Stimulated activated CD8-positive, alpha-beta memory T cell treated with anti-CD3 and anti-CD28 coated beads, Interleukin-2, amount 100 ng/mL, for 48 hours (primary cell): ENCODE measurements at regions not wholly inside any gene's neighbourhood (a gene's known extent, or its start where the extent isn't known, plus 50 kb on each side); places are given as distances from the start of the nearest gene placed in this dataset.
"Not testable (repeated sequence)": the region's sequence is repeated elsewhere in the genome, so short reads cannot be mapped to it uniquely, and the experiment has no call there.

Experiments
- DNase-seq, 2 donors: peaks; one replicate each; pipeline ENCODE4 v3.0.0-alpha.2; 2020; ENCODE audit warnings: low read depth in 2 of 2

- no peak for DNase-seq
Measured at GRCh38 chr2:36302911-36303310, 52.7 kb upstream of the CRIM1 start.

DNA sequence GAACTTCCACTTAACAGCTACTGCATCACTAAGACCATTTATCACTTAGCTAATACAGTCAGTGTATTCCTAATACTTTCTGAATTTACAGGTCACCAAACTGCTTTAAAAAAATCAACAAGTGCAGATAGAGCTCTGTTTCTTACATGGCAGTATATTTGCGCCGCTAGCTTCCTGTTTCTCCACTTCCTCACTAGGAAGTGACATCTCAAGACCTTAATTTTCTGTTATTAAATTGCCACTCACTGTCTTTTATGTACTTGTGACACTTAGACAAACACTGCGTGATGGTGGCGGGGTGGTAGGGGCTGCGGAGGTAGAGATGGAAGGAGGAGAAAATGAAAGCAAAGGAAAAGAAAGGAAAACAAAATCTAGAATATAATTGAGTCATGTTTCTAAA, 53.7 kb upstream of the CRIM1 start:
- DNase-seq = no peak

GRCh38 chr2:36300697-36301096, 54.9 kb upstream of the CRIM1 start:
- no peak for DNase-seq

DNA sequence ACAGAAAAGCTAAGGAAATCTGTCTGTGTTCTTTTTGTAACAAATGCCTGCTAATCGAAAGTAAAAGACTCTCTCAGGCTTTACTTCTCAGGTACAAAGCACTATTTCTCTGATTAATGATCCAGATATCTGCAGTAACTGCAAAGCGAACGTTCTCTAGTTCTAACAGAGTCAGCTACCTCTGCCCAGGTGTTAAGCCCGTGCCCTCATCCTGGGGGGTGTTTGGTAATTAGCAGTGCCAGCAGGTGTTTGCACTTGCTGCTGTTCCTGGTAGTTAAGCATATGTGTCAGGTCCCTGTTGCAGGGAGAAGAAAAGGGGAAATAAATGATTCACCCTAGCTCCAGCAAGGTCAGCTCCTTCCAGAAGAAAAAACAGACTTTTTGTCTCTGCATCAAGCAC, 58.8 kb upstream of the CRIM1 start:
- DNase-seq = no peak

DNA sequence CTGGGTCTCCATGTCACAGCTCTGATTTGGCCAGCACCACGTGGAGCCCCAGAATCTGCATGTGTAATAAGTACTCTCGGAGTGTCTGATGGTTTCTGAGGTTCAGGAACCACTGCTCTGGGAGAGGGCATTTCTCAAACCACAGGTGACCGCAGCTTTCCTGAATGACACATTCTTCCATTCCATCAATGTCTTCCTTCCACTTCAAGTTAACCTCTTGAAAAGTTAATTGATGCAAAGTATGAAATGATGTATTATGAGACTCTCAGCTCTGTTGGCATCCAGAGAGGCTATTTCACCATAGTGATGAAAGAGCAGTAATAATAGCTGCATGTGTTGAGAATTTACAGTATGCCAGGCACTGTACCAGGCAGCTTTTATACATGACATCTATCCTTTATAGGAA, 61.3 kb upstream of the CRIM1 start:
- peak; percentile 2 to 3 for DNase-seq

GRCh38 chr2:36290306-36290856, 65.2 kb upstream of the CRIM1 start:
- no peak for DNase-seq

DNA sequence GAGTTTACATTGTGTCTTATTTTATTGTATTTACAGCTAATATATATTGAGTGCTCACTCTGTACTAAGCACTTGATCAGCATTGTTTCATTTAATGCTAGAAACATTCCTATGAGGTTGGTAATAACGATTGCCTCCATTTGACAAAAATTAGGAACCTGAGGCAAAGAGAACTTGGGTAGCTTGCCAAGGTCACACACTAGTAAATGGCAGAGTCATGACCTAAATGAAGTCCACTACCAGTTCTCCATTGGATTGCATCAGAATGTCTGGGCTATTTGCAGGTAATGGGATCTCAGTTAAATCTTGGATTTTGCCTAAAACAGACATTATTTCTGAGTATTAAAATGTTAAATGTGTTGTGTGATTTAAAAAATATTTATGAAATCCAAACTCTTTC, 65.8 kb upstream of the CRIM1 start:
- no peak for DNase-seq

- peak; percentile 4 to 11 for DNase-seq
Measured at GRCh38 chr2:36287363-36288275, 68.0 kb upstream of the CRIM1 start.

- not testable (repeated sequence) for DNase-seq
Measured at GRCh38 chr2:36279506-36279905, 76.1 kb upstream of the CRIM1 start.

GRCh38 chr2:36277881-36278523, 77.6 kb upstream of the CRIM1 start:
- DNase-seq = no peak

DNA sequence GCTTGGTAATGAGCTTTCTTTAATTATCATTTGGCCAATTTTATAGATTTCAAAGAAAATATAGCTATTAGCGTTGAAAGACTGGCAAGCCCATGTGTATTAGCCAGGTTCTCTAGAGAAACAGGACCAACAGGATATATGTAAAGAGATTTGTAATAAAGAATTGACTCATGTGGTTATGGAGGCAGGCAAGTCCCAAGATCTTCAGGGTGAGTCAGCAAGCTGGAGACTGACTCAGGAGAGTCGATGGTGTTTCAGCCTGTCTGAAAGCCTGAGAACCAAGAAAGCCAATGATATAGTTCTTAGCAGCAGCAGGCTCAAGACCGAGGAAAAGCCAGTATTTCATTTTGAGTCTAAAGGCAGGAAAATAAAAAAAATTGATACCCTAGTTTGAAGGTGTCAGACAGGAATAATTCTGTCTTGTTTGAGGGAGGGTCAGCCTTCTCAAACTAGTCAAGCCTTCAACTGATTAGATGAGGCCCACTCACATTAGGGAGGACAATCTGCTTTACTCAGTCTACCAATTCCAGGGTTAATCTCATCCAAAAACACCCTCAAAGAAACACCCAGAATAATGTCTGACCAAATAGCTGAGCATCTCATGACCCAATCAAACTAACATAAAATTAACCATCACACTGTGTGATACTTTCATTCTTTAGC, 78.3 kb upstream of the CRIM1 start:
- DNase-seq = peak in 1 of 2 donors; percentile 9

DNA sequence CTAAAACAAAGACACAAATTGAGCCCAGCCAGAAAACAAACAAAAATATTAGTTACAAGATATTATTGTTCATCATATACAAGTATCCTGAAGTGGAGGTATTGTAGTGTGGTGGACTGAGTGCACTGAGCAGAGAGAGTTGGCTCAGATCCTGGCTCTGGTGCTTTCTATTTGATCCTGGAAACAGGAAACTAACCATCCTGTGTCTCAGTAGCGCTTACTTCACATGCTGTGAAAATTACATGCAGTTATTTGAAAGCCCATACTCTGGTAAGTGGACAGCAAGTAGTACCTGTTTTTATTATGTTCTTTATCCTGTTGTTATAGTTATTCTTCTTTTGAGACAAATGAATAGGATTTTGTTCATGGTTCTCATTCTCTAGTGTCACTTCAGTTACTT, 84.3 kb upstream of the CRIM1 start:
- DNase-seq = no peak

DNA sequence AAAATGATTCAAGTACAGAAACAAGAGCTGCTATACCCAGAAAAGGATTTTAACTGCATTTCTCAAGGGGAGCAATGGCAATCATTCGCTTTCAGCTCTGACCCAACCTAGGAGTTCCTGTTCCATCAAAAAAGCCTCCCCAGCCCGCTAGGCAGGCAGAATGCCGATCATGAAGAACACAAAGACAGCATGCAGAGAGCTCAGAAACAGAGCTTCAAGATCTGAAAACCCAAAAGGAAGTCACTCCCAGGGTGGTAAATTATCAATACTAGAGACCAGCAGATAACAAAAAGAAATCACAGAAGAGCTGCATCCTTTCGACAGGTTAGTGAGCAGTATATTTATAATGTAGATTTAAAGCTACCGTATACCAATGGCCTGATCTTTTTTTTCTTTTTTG, 84.8 kb upstream of the CRIM1 start:
- DNase-seq = no peak

DNA sequence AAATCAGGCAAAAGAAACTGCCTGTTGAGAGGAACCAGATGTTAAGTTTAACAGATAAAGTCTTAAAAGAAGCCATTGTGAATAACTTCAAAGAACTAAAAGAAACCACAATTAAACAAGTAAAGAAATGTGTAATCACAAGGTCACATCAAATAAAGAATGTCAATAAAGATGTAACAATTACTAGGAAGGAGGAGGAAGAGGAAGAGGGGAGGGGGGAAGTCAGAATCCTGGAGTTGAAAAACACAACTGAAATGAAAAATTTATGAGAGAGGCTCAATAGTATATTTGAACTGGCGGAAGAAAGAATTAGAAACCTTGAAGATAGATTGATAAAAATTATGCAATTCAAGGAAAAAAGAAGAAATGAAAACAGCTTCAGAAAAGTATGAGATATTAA, 88.4 kb upstream of the CRIM1 start:
- DNase-seq = no peak

GRCh38 chr2:36266536-36267121, 88.9 kb upstream of the CRIM1 start:
- no peak for DNase-seq

GRCh38 chr2:36262581-36262980, 93.0 kb upstream of the CRIM1 start:
- DNase-seq = no peak

DNA sequence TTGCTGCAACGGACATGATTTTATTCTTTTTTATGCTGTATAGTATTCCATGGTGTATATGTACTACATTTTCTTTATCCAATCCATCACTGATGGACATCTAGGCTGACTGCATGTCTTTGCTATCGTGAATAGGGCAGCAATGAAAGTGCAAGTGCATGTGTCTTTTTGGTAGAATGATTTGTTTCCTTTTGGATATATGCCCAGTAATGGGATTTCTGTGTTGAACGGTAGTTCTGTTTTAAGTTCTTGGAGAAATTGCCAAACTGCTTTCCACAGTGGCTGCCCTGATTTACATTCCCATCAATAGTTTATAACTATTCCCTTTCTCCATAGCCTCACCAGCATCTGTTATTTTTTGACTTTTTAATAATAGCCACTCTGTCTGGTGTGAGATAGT, 99.7 kb upstream of the CRIM1 start:
- DNase-seq = no peak

GRCh38 chr2:36253086-36253485, 102.5 kb upstream of the CRIM1 start:
- no peak for DNase-seq

DNA sequence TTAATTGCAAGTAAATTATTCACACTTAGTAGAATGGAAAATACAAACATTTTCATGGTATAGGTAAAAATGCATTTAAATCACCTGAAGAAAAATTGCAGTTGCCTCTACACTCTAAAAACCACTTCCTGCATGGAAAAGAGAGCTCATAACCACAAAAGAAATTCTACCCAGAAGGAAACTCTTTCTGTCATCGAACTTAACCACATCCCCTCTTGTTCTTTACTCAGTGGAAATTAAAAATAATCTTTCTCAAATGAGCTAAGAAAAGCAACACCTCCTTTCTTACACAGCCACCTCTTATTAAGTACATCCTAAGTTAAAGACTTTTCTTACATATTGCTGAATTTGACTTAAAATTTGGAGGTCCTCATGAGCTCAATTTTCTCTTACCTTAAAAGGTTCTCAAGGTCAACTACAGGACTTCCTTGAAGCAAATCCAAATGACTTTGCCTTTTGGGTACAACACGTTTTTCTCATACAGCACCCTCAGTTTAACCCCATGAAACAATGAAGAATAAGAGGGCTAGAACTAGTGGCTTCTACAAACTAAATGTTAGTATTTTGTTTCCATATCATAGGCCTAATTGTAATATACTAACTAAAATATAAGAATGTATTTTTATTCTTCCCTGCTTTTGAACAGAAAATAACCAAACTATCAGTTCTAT, 109.1 kb upstream of the CRIM1 start:
- no peak for DNase-seq

- no peak for DNase-seq
Measured at GRCh38 chr2:36245651-36246050, 109.9 kb upstream of the CRIM1 start.

- DNase-seq = no peak
Measured at GRCh38 chr2:36238106-36238505, 117.5 kb upstream of the CRIM1 start.

GRCh38 chr2:36235882-36236281, 119.7 kb upstream of the CRIM1 start:
- DNase-seq = no peak
